NCI-H69 (cell line): ENCODE measurements at regions not wholly inside any gene's neighbourhood (a gene's known extent, or its start where the extent isn't known, plus 50 kb on each side); places are given as distances from the start of the nearest gene placed in this dataset.

Source experiments
- DNase-seq: peaks from one replicate; lab custom pipeline; 2025; lab: John Stamatoyannopoulos, UW

DNA sequence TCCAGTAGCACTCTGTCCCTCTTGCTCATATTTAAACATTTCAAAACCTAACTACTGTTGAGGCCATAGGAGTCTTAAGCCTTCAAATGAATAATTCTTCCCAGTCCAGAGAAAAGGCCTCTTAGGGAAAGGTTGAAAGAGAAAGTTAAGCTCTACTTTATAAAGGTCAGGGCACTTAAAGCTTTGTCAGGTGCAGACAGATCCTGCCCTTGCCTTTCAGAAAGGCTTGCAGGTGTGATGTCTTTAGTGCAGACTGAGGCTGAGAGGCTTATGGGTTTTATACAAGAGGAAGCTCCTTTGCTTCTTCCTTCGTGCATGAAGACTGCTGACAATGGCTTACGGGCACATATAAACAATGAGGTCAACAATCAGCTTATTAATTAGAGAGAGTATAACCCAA is 105.0 kb upstream of the LINC00305 start:
- DNase-seq, result no peak

DNA sequence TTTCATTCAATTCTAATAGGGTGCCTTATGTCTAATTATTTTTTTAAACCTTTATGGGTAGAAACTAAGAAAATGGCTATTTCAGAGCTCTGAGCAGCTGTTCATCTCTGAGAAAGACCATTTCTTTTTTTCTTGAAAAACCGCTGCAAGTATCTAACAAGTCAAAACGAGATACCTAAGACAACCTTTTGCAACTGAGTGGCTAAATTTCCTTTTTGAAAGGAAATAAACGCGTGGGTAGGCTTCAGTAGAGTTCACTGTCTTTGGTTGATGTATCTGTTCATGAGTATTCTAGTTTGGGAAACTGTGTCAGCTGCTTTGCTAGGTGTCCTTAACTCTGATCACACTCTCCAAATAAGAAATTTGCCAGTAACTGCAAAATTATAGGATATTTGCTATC is 104.3 kb upstream of the LINC00305 start:
- no peak for DNase-seq

DNA sequence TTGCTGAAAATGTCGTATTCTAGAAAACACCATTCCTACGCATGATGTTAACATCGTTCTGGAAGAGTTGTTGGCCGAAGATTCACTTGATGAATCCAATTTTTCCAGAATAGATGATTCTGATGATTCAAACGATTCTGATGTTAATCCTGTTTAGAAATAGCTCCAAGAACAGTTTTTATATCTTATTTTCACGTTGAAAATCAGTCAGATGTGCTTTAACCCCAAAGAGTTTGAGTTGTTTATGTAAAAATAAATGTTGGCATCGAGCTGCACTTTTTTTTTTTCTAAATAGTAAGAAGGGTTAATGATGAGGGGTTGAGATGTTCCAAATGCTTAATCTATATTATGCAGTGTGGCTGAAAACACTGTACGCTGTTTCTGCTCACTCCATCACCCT is 99.9 kb upstream of the LINC00305 start:
- DNase-seq, result no peak

DNA sequence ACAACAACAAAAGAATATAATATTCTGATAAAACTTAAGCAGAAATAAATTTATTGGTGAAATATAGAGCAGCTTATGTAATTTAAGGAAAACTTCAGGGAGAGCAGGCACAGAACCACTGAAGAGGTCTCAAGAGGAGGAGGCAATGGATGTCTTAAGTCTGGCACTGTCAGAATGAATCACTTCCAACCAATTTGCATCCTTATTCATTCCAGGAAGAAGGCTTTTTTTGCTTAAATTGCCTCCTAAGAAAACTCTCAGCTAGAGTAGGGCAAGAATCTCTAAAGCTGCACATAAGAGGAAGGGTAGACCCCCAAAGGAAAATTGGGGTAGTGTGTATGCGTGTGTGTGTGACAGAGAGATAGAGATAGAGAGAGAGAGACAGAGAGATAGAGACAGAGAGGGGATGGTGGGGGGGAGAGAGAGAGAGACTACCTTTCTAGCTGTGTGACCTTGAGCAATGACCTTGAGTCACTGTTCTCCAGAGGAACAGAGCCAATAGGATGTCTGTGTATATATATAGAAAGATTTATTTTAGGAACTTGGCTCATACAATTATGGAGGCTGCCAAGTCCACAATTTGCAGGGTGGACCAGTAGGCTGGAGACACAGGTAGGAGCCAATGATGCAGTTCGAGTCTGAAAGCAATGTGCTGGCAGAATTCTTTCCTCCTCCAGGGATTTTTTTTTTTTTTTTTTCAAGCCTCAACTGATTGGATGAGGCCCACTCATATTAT is 96.4 kb upstream of the LINC00305 start:
- peak; percentile 28 for DNase-seq

DNA sequence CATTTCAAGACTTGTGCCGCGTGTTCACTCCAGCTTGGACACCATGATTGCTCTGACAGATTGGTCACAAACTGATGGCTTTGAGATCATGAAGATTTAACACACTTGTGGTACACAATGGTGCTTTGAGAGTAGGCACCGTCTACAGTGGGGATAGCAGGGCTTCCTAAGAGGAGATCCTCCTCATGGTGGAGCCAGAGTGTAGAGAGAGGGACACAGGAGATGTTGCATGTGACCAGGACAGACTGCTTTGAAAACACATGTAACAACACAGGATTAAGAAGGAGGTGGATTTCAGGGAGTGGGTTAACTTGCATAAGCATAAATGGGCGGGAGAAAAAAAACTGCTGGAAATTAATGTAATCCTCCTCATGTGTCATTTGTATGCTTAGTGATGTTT is 95.7 kb upstream of the LINC00305 start:
- DNase-seq, result peak; percentile 70

DNA sequence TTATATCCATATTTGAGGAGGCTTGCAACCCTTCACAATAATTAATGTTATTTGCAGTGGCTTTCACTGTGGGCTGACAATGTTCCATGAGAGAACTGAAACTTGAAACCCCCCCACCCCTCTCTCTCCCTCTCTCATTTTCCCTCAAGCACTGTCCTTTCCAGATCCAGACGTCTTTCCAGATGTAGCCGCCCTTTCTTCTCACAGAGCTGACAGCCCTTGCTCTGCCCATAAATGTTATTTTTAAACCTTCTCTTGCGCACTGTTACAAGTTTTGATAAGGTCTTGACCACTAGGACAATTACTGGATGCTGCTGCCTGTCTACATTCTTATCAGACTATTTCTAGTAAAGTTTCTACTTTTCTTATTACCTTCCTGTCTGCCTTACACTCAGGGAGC is 91.4 kb upstream of the LINC00305 start:
- DNase-seq, result peak; percentile 69

- no peak for DNase-seq
Observed at GRCh38 chr18:64238076-64238475, 89.2 kb upstream of the LINC00305 start.

DNA sequence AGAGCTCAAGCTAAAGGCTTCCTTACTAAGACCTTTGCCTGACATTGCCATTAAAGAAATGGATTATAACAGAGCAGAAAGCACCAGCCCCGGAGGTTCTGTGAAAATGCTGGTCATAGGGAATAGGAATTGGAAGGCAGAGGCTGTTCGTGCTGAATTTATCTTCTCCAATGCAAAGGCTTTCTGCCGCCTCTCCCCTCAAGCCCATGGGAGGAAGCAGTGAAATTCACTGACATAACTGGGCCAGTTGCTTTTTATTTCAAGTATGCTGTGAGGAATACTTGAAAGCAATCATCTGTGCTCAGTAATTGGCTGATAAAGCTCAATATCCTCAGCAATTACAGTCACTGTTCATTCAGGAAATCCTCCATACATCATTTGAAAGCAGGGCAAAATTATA is 85.4 kb upstream of the LINC00305 start:
- no peak for DNase-seq

- DNase-seq, result no peak
Observed at GRCh38 chr18:64233851-64234250, 85.0 kb upstream of the LINC00305 start.

- DNase-seq, result no peak
Observed at GRCh38 chr18:64220941-64221340, 72.1 kb upstream of the LINC00305 start.

- peak; percentile 95 for DNase-seq
Observed at GRCh38 chr18:64219517-64219916, 70.6 kb upstream of the LINC00305 start.

DNA sequence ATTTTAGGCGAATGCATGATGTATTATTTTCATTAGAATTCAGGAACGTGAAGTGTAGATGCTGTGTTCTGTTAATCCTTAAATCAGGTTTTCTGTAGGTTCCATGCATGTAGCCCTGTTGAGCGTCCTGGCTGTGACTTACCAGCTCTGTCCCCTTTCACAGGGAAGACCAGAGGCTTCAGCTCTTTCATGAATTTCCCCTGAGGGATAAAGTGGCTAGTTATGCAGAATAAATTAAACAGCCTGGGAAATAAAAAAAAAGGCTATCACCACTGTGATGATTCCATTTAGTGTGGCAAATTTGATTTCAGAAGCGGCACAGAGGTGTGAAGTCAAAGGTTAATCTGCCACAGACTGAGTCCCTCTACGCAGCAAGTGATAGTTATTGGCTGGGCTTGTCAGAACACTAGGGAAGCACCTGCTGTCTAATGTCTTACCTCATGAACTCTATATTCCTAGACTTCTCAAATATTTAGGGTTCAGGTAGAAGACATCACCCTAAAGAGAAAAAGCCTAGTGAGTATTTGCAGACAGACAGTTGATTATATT is 61.6 kb upstream of the LINC00305 start:
- DNase-seq, result peak; percentile 86

DNA sequence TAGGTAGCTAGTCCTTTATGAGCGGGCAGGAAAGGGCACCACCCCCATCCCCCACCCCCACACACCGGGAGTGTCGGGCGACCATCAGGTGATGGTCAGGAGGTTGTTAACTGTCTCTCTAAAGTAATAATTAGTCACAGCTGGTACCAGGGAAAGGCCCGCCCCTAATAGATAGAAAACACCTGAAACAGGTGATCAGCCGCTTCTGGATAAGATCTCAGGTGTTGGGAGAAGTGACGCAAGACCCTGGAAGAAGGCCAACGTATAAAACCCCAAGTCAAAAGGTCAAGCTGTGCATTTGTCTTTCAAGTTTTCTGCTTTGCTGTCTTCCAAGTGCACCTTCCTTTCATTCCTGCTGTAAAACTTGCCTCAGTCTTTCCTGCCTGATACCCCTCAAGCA is 59.6 kb upstream of the LINC00305 start:
- DNase-seq, result peak; percentile 99

- DNase-seq, result no peak
Observed at GRCh38 chr18:64207820-64208219, 58.9 kb upstream of the LINC00305 start.

GRCh38 chr18:64203295-64203694 is 54.4 kb upstream of the LINC00305 start:
- DNase-seq, result peak; percentile 35

- no peak for DNase-seq
Observed at GRCh38 chr18:64202863-64203262, 54.0 kb upstream of the LINC00305 start.

- DNase-seq, result peak; percentile 73
Observed at GRCh38 chr18:64202210-64202836, 53.4 kb upstream of the LINC00305 start.

GRCh38 chr18:64201781-64202180 is 52.9 kb upstream of the LINC00305 start:
- peak; percentile 67 for DNase-seq

DNA sequence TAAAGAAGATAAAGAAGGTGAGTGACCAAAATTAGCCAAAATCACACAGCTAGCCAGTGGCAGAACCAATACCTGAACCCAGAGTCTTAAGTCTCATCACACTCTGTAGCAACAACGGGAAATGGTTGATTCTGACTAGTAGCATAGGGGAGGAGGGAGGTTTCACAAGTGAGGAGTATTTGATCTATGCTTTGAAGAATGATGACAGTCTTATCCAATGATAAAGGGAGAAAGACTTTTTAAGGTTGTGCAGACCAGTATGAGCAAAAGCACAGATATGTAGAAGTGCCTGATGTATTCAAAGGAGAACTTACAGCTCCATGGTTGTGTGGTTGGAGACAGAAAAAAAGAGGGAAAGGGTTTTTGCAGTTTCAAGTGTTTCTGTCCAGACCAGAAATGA is 50.7 kb upstream of the LINC00305 start:
- DNase-seq, result no peak
